ENCODE measurements at regions not wholly inside any gene's neighbourhood (a gene's known extent, or its start where the extent isn't known, plus 50 kb on each side); places are given as distances from the start of the nearest gene placed in this dataset.

- no peak for DNase-seq (ENCODE audit: low read depth, low spot score)
- Mint-ChIP-seq H3K36me3 (ENCODE audit: low read depth) (no peaks in the 10 kb centered on the region), H3K4me3 (no peak overlapping the region), H3K27ac (ENCODE audit: unreplicated experiment) (no peak overlapping the region), H3K27me3 (ENCODE audit: low read depth) (no peaks in the 10 kb centered on the region), H3K9me3 (peaks cover 5% of the 10 kb centered on the region), H3K4me1 (peaks cover 11% of the 10 kb centered on the region)
- no peak for TF ChIP-seq CTCF (conservative IDR thresholded peaks at IDR 0.05)
Observed at GRCh38 chr10:107542607-107543006, 378.1 kb upstream of the SORCS1 start.

GRCh38 chr10:107542016-107542415 is 377.5 kb upstream of the SORCS1 start:
- H3K27me3 Mint-ChIP-seq (ENCODE audit: low read depth): no peaks in the 10 kb centered on the region
- H3K27ac Mint-ChIP-seq (ENCODE audit: unreplicated experiment): no peak overlapping the region
- TF ChIP-seq CTCF (conservative IDR thresholded peaks at IDR 0.05): no peak
- peaks cover 5% of the 10 kb centered on the region for H3K9me3 Mint-ChIP-seq
- DNase-seq (ENCODE audit: low read depth, low spot score): no peak
- H3K4me3 Mint-ChIP-seq: no peak overlapping the region
- H3K36me3 Mint-ChIP-seq (ENCODE audit: low read depth): no peaks in the 10 kb centered on the region
- peaks cover 9% of the 10 kb centered on the region for H3K4me1 Mint-ChIP-seq

- Mint-ChIP-seq H3K9me3 (peaks cover 5% of the 10 kb centered on the region), H3K4me3 (no peak overlapping the region)
- no peak for TF ChIP-seq CTCF (conservative IDR thresholded peaks at IDR 0.05)
Observed at GRCh38 chr10:107540981-107541380, 376.5 kb upstream of the SORCS1 start.

GRCh38 chr10:107529350-107529749 is 364.8 kb upstream of the SORCS1 start:
- Mint-ChIP-seq H3K27me3 (ENCODE audit: low read depth) (no peaks in the 10 kb centered on the region), H3K4me1 (no peaks in the 10 kb centered on the region), H3K27ac (ENCODE audit: unreplicated experiment) (no peak overlapping the region), H3K9me3 (peaks cover 3% of the 10 kb centered on the region), H3K4me3 (no peak overlapping the region), H3K36me3 (ENCODE audit: low read depth) (no peaks in the 10 kb centered on the region)
- TF ChIP-seq CTCF (conservative IDR thresholded peaks at IDR 0.05): no peak
- DNase-seq (ENCODE audit: low read depth, low spot score): no peak

More at GRCh38 chr10:107540981-107541380, 376.5 kb upstream of the SORCS1 start:
- no peak for DNase-seq (ENCODE audit: low read depth, low spot score)
- no peaks in the 10 kb centered on the region for H3K4me1 Mint-ChIP-seq
- no peak overlapping the region for H3K27ac Mint-ChIP-seq (ENCODE audit: unreplicated experiment)
- H3K36me3 Mint-ChIP-seq (ENCODE audit: low read depth): no peaks in the 10 kb centered on the region
- no peaks in the 10 kb centered on the region for H3K27me3 Mint-ChIP-seq (ENCODE audit: low read depth)

GRCh38 chr10:107520348-107520747 is 355.8 kb upstream of the SORCS1 start:
- no peaks in the 10 kb centered on the region for H3K27me3 Mint-ChIP-seq (ENCODE audit: low read depth)
- no peak overlapping the region for H3K4me3 Mint-ChIP-seq
- H3K27ac Mint-ChIP-seq (ENCODE audit: unreplicated experiment): no peak overlapping the region
- H3K4me1 Mint-ChIP-seq: peaks cover 10% of the 10 kb centered on the region
- no peak for DNase-seq (ENCODE audit: low read depth, low spot score)
- H3K36me3 Mint-ChIP-seq (ENCODE audit: low read depth): no peaks in the 10 kb centered on the region
- peaks cover 3% of the 10 kb centered on the region for H3K9me3 Mint-ChIP-seq
- no peak for TF ChIP-seq CTCF (conservative IDR thresholded peaks at IDR 0.05)

- TF ChIP-seq CTCF (conservative IDR thresholded peaks at IDR 0.05): no peak
- no peak for DNase-seq (ENCODE audit: low read depth, low spot score)
- H3K4me1 Mint-ChIP-seq: peaks cover 10% of the 10 kb centered on the region
- H3K27me3 Mint-ChIP-seq (ENCODE audit: low read depth): no peaks in the 10 kb centered on the region
- no peak overlapping the region for H3K27ac Mint-ChIP-seq (ENCODE audit: unreplicated experiment)
- no peak overlapping the region for H3K4me3 Mint-ChIP-seq
- no peaks in the 10 kb centered on the region for H3K36me3 Mint-ChIP-seq (ENCODE audit: low read depth)
- H3K9me3 Mint-ChIP-seq: peaks cover 3% of the 10 kb centered on the region
Observed at GRCh38 chr10:107517811-107518210, 353.3 kb upstream of the SORCS1 start.

Data from neural crest cell (in vitro differentiated cells).